ENCODE measurements at regions not wholly inside any gene's neighbourhood (a gene's known extent, or its start where the extent isn't known, plus 50 kb on each side); places are given as distances from the start of the nearest gene placed in this dataset.

GRCh38 chr5:123906698-123907295 is 394.8 kb downstream of the CSNK1G3 start:
- TF ChIP-seq CTCF (IDR thresholded peaks at IDR 0.05) = no peak
- TF ChIP-seq ZFX (IDR thresholded peaks at IDR 0.05; ENCODE audit: borderline replicate concordance) = no peak

Measured in 22Rv1 (cell line).